ENCODE measurements at regions not wholly inside any gene's neighbourhood (a gene's known extent, or its start where the extent isn't known, plus 50 kb on each side); places are given as distances from the start of the nearest gene placed in this dataset.

- no peak for TF ChIP-seq NFRKB (IDR thresholded peaks at IDR 0.05)
- ChIA-PET POLR2A (no interaction called here), CTCF (no interaction called here)
- DNase-seq (ENCODE audit: extremely low spot score), result no peak
Measured at GRCh38 chr3:30135190-30135589, 471.2 kb upstream of the TGFBR2 start.

DNA sequence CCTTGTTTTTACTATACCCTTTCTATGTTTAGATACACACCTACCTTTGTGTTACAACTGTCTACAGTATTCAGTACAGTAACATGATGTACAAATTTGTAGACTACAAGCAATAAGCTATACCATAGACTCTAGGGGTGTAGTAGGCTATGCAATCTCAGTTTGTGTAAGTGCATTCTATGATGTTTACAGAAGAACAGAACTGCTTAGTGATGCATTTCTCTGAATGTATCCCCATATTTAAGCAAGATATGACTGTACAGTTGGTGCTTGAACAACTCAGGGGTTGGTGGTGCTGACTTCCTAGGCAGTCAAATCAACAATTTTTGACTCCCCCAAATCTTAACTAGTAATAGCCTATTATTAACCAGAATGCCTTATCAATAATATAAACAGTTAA, 467.1 kb upstream of the TGFBR2 start:
- no peak for DNase-seq (ENCODE audit: extremely low spot score)
- no peak for TF ChIP-seq ARNT (IDR thresholded peaks at IDR 0.05)
- TF ChIP-seq SP1 (IDR thresholded peaks at IDR 0.05), result no peak
- no peak for TF ChIP-seq FOXK2 (IDR thresholded peaks at IDR 0.05)
- TF ChIP-seq FOXM1 (IDR thresholded peaks at IDR 0.05; ENCODE audit: borderline replicate concordance), result no peak
- TF ChIP-seq, protein P1, sequence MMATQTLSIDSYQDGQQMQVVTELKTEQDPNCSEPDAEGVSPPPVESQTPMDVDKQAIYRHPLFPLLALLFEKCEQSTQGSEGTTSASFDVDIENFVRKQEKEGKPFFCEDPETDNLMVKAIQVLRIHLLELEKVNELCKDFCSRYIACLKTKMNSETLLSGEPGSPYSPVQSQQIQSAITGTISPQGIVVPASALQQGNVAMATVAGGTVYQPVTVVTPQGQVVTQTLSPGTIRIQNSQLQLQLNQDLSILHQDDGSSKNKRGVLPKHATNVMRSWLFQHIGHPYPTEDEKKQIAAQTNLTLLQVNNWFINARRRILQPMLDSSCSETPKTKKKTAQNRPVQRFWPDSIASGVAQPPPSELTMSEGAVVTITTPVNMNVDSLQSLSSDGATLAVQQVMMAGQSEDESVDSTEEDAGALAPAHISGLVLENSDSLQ (IDR thresholded peaks at IDR 0.05), result no peak
- no peak for TF ChIP-seq SUZ12 (IDR thresholded peaks at IDR 0.05)
- no peak for TF ChIP-seq FOXA1 (IDR thresholded peaks at IDR 0.05)
- TF ChIP-seq NFRKB (IDR thresholded peaks at IDR 0.05), result no peak
- no peak for TF ChIP-seq LEF1 (IDR thresholded peaks at IDR 0.05; ENCODE audit: borderline replicate concordance)
- no peak for TF ChIP-seq L3MBTL2 (conservative IDR thresholded peaks at IDR 0.05)
- no peak for TF ChIP-seq BHLHE40 (IDR thresholded peaks at IDR 0.05; ENCODE audit: borderline replicate concordance)
- no peak for TF ChIP-seq CTBP1 (IDR thresholded peaks at IDR 0.05; ENCODE audit: borderline replicate concordance)
- no peak for TF ChIP-seq ELF4 (IDR thresholded peaks at IDR 0.05)
- TF ChIP-seq HDGF (IDR thresholded peaks at IDR 0.05; ENCODE audit: borderline replicate concordance), result no peak
- no peak for TF ChIP-seq TARDBP (IDR thresholded peaks at IDR 0.05)
- ChIA-PET CTCF (no interaction called here), POLR2A (no interaction called here)

DNA sequence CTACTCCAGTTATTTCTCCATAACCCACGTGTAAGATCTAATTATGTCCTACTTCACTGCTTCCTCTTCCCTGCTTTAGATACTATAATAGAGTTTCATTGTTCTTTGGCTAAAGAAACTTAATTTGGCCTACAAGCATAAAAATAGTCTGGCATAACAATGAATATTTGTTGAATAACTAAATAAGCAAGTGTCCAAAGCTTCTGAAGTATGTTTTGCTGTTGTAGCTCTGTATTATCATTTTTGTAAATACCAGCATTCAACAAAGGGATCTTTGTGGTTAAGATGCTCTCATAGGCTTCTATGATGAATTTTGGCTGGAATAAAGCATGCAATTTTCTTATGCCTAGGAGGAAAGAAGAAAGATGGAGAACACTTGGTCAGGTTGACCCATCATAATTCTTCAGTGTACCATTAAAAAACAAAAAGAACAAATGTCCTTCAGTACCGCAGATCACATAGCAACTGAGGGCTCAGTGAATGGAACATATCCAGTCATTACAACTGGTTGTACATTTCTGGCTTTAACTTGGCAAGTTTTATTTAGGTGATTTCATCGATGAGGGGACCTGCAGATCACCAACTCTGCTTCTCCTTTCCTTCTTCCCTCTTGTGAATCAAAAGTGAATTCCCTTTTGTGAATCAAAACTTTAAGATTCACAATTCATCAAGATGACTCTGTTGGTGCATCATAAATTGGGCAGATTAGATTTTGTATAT, 465.9 kb upstream of the TGFBR2 start:
- CTCF ChIA-PET, result no interaction called here
- TF ChIP-seq HDGF (IDR thresholded peaks at IDR 0.05; ENCODE audit: borderline replicate concordance), result no peak
- no peak for TF ChIP-seq BHLHE40 (IDR thresholded peaks at IDR 0.05; ENCODE audit: borderline replicate concordance)
- TF ChIP-seq, protein P1 (IDR thresholded peaks at IDR 0.05), result no peak
- TF ChIP-seq SP1 (IDR thresholded peaks at IDR 0.05), result no peak
- no peak for TF ChIP-seq TARDBP (IDR thresholded peaks at IDR 0.05)
- no peak for TF ChIP-seq NFRKB (IDR thresholded peaks at IDR 0.05)
- TF ChIP-seq FOXK2 (IDR thresholded peaks at IDR 0.05), result no peak
- TF ChIP-seq ELF4 (IDR thresholded peaks at IDR 0.05), result no peak
- no peak for TF ChIP-seq FOXA1 (IDR thresholded peaks at IDR 0.05)
- no peak for TF ChIP-seq LEF1 (IDR thresholded peaks at IDR 0.05; ENCODE audit: borderline replicate concordance)
- no peak for TF ChIP-seq CTBP1 (IDR thresholded peaks at IDR 0.05; ENCODE audit: borderline replicate concordance)
- TF ChIP-seq SUZ12 (IDR thresholded peaks at IDR 0.05), result no peak
- no peak for TF ChIP-seq ZNF384 (IDR thresholded peaks at IDR 0.05)
- no peak for TF ChIP-seq ARNT (IDR thresholded peaks at IDR 0.05)
- POLR2A ChIA-PET, result no interaction called here
- no peak for DNase-seq (ENCODE audit: extremely low spot score)

DNA sequence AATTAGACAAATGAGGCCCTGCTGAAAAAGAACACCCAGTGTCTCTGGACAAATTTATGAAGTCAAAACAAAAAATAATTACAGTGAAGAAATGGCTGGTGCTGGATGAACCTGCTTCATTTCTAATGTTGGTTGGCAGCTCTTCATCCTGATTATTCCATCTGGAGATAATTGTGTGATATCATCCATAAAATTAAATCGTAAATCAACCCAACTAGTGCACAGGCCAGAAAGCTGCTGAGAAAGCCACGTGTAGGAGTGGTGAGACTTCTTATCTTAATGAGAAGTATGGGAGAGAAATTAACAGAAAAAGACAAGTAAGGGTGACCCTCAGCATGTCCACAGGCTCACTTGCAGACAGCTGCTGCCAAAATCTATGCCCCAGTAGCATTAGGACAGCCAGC, 465.2 kb upstream of the TGFBR2 start:
- ChIA-PET POLR2A (no interaction called here), CTCF (no interaction called here)
- DNase-seq (ENCODE audit: extremely low spot score), result no peak
- TF ChIP-seq NFRKB (IDR thresholded peaks at IDR 0.05), result no peak
- TF ChIP-seq CTBP1 (IDR thresholded peaks at IDR 0.05; ENCODE audit: borderline replicate concordance), result no peak
- TF ChIP-seq ZNF384 (IDR thresholded peaks at IDR 0.05), result no peak
- TF ChIP-seq TARDBP (IDR thresholded peaks at IDR 0.05), result no peak
- no peak for TF ChIP-seq BHLHE40 (IDR thresholded peaks at IDR 0.05; ENCODE audit: borderline replicate concordance)
- no peak for TF ChIP-seq FOXA1 (IDR thresholded peaks at IDR 0.05)
- TF ChIP-seq HDGF (IDR thresholded peaks at IDR 0.05; ENCODE audit: borderline replicate concordance), result no peak
- no peak for TF ChIP-seq L3MBTL2 (conservative IDR thresholded peaks at IDR 0.05)
- no peak for TF ChIP-seq LEF1 (IDR thresholded peaks at IDR 0.05; ENCODE audit: borderline replicate concordance)
- TF ChIP-seq FOXM1 (IDR thresholded peaks at IDR 0.05; ENCODE audit: borderline replicate concordance), result no peak
- TF ChIP-seq SP1 (IDR thresholded peaks at IDR 0.05), result no peak
- no peak for TF ChIP-seq FOXK2 (IDR thresholded peaks at IDR 0.05)
- TF ChIP-seq ARNT (IDR thresholded peaks at IDR 0.05), result no peak
- no peak for TF ChIP-seq ELF4 (IDR thresholded peaks at IDR 0.05)
- TF ChIP-seq, protein P1 (IDR thresholded peaks at IDR 0.05), result no peak

DNA sequence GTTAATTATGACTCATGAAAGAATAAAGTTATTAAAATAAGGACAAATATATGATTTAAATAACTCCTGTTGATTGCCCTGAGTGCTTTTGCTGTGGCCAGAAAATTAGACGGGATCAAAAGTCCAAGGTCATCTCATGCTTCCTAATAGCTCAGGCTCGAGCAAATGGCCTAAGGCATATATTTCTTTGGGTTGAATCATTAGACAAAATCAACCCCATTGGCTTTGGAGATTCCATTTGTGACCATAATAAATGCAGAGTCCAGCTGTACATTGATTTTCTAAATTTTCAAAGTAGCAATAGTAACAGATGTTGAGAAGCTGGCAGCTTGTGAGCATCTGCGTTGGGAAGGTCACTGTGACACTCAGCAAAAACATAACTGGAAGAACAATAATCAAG, 464.5 kb upstream of the TGFBR2 start:
- TF ChIP-seq FOXK2 (IDR thresholded peaks at IDR 0.05), result no peak
- no peak for TF ChIP-seq TARDBP (IDR thresholded peaks at IDR 0.05)
- TF ChIP-seq HDGF (IDR thresholded peaks at IDR 0.05; ENCODE audit: borderline replicate concordance), result no peak
- TF ChIP-seq LEF1 (IDR thresholded peaks at IDR 0.05; ENCODE audit: borderline replicate concordance), result no peak
- no peak for TF ChIP-seq ELF4 (IDR thresholded peaks at IDR 0.05)
- no peak for TF ChIP-seq FOXM1 (IDR thresholded peaks at IDR 0.05; ENCODE audit: borderline replicate concordance)
- ChIA-PET POLR2A (no interaction called here), CTCF (no interaction called here)
- DNase-seq (ENCODE audit: extremely low spot score), result no peak

GRCh38 chr3:30142946-30143345, 463.5 kb upstream of the TGFBR2 start:
- no peak for DNase-seq (ENCODE audit: extremely low spot score)
- CTCF ChIA-PET, result no interaction called here
- POLR2A ChIA-PET, result no interaction called here
- TF ChIP-seq FOXK2 (IDR thresholded peaks at IDR 0.05), result no peak
- no peak for TF ChIP-seq FOXA1 (IDR thresholded peaks at IDR 0.05)
- TF ChIP-seq L3MBTL2 (conservative IDR thresholded peaks at IDR 0.05), result no peak
- no peak for TF ChIP-seq ZNF384 (IDR thresholded peaks at IDR 0.05)
- no peak for TF ChIP-seq CTBP1 (IDR thresholded peaks at IDR 0.05; ENCODE audit: borderline replicate concordance)
- TF ChIP-seq SP1 (IDR thresholded peaks at IDR 0.05), result no peak
- no peak for TF ChIP-seq BHLHE40 (IDR thresholded peaks at IDR 0.05; ENCODE audit: borderline replicate concordance)
- TF ChIP-seq SUZ12 (IDR thresholded peaks at IDR 0.05), result no peak
- TF ChIP-seq TARDBP (IDR thresholded peaks at IDR 0.05), result no peak
- TF ChIP-seq, protein P1 (IDR thresholded peaks at IDR 0.05), result no peak
- TF ChIP-seq ELF4 (IDR thresholded peaks at IDR 0.05), result no peak
- TF ChIP-seq ARNT (IDR thresholded peaks at IDR 0.05), result no peak
- no peak for TF ChIP-seq HDGF (IDR thresholded peaks at IDR 0.05; ENCODE audit: borderline replicate concordance)
- TF ChIP-seq FOXM1 (IDR thresholded peaks at IDR 0.05; ENCODE audit: borderline replicate concordance), result no peak
- TF ChIP-seq NFRKB (IDR thresholded peaks at IDR 0.05), result no peak
- no peak for TF ChIP-seq LEF1 (IDR thresholded peaks at IDR 0.05; ENCODE audit: borderline replicate concordance)

Measured in HEK293T (cell line).